ENCODE measurements at regions not wholly inside any gene's neighbourhood (a gene's known extent, or its start where the extent isn't known, plus 50 kb on each side); places are given as distances from the start of the nearest gene placed in this dataset.
A peak's percentile ranks its signal among the peaks of the same experiment; 100 is the strongest.

DNA sequence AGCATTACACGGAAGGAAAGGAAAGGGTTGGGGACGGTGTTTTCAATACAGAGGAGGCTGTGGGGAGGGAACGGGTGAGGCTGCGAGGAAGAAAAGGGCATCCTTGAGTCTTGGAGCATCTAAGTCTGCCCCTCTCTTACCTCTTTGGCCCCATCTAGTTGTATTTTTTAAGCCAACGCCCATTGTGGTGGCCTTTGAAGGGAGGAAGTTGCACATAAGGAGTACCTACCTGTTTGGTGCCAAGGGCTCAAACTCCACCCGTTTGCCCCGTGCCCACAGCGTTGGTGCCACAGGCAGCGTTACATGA is 146.1 kb upstream of the UMPS start:
- Histone ChIP-seq H3K9me3 (ENCODE audit: control insufficient read depth in 5 of 5, low read length in 5 of 5) (no peaks in the 10 kb centered on the region), H3K36me3 (ENCODE audit: control insufficient read depth in 5 of 5, insufficient read depth in 5 of 5, low read length in 5 of 5) (no peaks in the 10 kb centered on the region), H3K27me3 (ENCODE audit: control insufficient read depth in 5 of 5, insufficient read depth in 4 of 5, low read length in 5 of 5) (peaks cover 4 to 24% (median 10%) of the 10 kb centered on the region in 5 donors), H3K4me1 (ENCODE audit: control insufficient read depth in 5 of 5, insufficient read depth in 5 of 5, low read length in 5 of 5) (peaks cover 0 to 20% (median 14%) of the 10 kb centered on the region in 5 donors), H3K27ac (ENCODE audit: low read depth, low read length) (no peak overlapping the region), H3K4me3 (ENCODE audit: low read depth in 1 of 5, low read length in 5 of 5) (peak overlapping the region in 4 of 5 donors; percentile 51 to 62 (median 60)), H3K9ac (ENCODE audit: low read length in 5 of 5) (peak overlapping the region in 2 of 5 donors; percentile 6 to 10)

DNA sequence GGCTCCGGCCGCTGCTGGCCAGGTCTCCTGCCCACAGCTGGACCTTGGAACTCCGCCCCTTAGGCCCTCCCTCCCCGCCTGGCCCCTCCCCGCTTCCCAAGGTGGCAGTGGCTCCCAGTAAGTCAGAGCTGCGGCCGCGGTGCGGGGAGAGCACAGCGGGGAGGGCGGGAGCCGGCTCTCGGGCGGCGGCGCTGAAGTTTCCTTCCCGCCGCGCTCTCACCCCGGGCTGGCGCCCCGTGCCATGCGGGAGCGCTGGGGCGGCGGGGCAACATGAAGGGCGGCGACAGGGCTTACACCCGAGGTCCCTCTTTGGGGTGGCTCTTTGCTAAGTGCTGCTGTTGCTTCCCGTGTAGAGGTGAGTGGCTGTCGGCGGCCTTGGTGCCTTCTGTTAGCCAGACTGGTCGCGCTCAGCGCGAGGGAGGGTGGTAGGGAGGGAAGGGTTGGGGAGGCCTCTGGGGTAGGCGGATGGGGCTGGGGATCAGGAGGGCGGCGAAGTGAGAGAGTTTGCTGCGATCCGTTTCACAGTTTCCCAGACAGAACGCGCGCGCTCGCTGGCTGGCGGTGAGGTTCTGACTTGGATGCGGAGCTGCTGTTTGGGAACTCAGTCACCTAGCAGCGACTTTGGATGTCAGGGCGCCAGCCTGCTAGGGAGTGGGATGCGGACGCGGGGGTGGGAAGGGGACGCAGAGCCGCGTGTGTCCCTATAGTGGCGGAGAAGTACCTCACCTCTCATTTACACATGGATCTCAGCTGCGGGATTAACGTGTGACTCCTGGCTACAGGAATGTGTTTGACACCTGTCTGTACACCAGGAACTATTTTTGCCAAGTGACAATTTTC is 145.5 kb upstream of the UMPS start:
- peak overlapping the region in 2 of 5 donors; percentile 10 to 20 for H3K9ac ChIP-seq (ENCODE audit: low read length in 5 of 5)
- no peak overlapping the region for H3K27ac ChIP-seq (ENCODE audit: low read depth, low read length)
- H3K36me3 ChIP-seq (ENCODE audit: control insufficient read depth in 5 of 5, insufficient read depth in 5 of 5, low read length in 5 of 5) = no peaks in the 10 kb centered on the region
- peaks cover 4 to 24% (median 10%) of the 10 kb centered on the region in 5 donors for H3K27me3 ChIP-seq (ENCODE audit: control insufficient read depth in 5 of 5, insufficient read depth in 4 of 5, low read length in 5 of 5)
- peak overlapping the region; percentile 44 to 62 (median 58) for H3K4me3 ChIP-seq (ENCODE audit: low read depth in 1 of 5, low read length in 5 of 5)
- peaks cover 0 to 20% (median 14%) of the 10 kb centered on the region in 5 donors for H3K4me1 ChIP-seq (ENCODE audit: control insufficient read depth in 5 of 5, insufficient read depth in 5 of 5, low read length in 5 of 5)
- no peaks in the 10 kb centered on the region for H3K9me3 ChIP-seq (ENCODE audit: control insufficient read depth in 5 of 5, low read length in 5 of 5)

DNA sequence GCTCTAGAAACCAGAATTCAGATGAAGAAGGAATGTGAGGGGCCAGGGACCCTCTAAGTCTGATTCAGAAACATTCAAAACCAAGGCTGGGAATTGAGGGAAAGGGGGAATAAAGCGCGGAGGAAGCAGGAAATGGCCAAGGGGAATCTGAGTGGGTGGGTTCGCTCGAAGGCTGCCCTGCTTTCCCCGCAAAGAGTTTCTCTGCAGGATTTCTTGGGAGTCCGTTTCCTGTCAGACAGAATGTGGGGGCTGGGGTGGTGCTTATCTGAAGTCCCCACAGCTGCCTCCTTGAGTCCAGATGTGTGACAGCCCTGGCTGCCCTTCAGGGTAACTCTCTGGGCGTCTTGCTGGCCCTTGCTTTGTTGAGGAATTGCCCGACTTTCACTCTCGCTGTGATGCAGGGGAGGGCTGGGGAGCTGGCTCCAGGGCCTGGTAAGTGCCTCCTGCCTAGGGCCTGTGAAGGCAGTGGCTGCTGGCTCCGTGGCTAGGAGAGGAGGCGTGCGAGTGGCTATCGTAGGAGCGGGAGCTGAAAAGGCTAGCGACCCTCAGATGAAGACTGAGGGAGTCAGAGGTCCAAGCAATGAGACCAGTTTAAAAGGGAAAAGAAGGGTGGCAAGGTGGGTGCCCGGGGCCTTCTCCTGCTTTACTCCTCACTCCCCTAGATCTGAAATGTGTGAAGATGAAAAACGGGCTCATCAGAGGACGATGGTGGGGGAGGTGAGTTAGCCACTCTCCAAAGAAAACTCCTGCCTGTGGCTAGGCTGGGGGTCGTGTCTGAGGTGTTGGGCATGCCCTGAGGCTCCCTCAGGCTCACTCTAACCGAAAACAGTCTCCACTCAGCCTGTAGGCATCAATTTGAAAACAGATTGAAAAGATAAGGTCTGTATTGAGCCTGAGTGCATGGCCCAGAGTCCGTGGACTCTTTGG is 143.9 kb upstream of the UMPS start:
- no peak overlapping the region for H3K27ac ChIP-seq (ENCODE audit: low read depth, low read length)
- H3K4me3 ChIP-seq (ENCODE audit: low read depth in 1 of 5, low read length in 5 of 5) = no peak overlapping the region
- H3K9ac ChIP-seq (ENCODE audit: low read length in 5 of 5) = no peak overlapping the region

DNA sequence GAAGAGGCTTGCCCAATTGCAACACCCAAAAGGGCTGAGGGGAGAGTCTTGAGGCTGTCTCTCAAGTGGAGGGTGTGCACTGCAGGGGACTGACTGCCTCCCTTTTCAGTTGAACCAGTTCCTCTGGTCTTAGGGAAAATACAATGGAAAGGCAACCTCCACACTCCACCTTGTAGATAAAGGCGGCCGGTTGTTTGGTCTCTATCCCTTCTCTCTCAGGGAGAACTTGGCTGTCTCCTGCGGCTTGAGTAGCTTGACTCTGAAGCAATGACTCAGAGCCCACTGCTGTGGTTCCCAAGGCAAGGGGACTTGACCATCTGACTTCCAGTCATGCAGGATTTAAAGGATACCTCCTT is 143.2 kb upstream of the UMPS start:
- Histone ChIP-seq H3K9me3 (ENCODE audit: control insufficient read depth in 5 of 5, low read length in 5 of 5) (no peaks in the 10 kb centered on the region), H3K9ac (ENCODE audit: low read length in 5 of 5) (no peak overlapping the region), H3K27me3 (ENCODE audit: control insufficient read depth in 5 of 5, insufficient read depth in 4 of 5, low read length in 5 of 5) (peaks cover 4 to 24% (median 10%) of the 10 kb centered on the region in 5 donors), H3K36me3 (ENCODE audit: control insufficient read depth in 5 of 5, insufficient read depth in 5 of 5, low read length in 5 of 5) (no peaks in the 10 kb centered on the region), H3K27ac (ENCODE audit: low read depth, low read length) (no peak overlapping the region), H3K4me1 (ENCODE audit: control insufficient read depth in 5 of 5, insufficient read depth in 5 of 5, low read length in 5 of 5) (peaks cover 0 to 20% (median 14%) of the 10 kb centered on the region in 5 donors), H3K4me3 (ENCODE audit: low read depth in 1 of 5, low read length in 5 of 5) (no peak overlapping the region)

More for the DNA sequence above, 143.9 kb upstream of the UMPS start:
- H3K4me1 ChIP-seq (ENCODE audit: control insufficient read depth in 5 of 5, insufficient read depth in 5 of 5, low read length in 5 of 5) = peaks cover 0 to 20% (median 14%) of the 10 kb centered on the region in 5 donors
- no peaks in the 10 kb centered on the region for H3K9me3 ChIP-seq (ENCODE audit: control insufficient read depth in 5 of 5, low read length in 5 of 5)
- peaks cover 4 to 24% (median 10%) of the 10 kb centered on the region in 5 donors for H3K27me3 ChIP-seq (ENCODE audit: control insufficient read depth in 5 of 5, insufficient read depth in 4 of 5, low read length in 5 of 5)
- H3K36me3 ChIP-seq (ENCODE audit: control insufficient read depth in 5 of 5, insufficient read depth in 5 of 5, low read length in 5 of 5) = no peaks in the 10 kb centered on the region

DNA sequence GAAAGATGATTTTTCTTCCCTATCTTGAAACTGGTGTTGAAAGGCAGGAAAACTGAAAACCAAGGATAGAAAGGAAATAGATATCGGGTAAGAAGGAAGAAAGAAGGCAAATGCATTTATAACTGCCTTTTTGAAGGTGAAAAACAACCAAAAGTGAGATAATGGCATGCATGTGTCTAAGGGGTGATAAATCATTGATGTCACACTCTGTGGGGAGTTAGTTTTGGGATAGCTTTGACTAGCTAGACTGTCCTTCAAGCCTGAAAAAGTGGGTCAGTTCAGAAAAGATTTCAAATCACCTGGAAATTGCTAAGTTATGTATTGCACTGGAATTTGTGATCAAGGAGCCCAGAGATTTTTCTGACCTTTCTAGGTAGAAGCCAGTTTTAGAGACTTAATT is 142.2 kb upstream of the UMPS start:
- Histone ChIP-seq H3K9ac (ENCODE audit: low read length in 5 of 5) (no peak overlapping the region), H3K4me3 (ENCODE audit: low read depth in 1 of 5, low read length in 5 of 5) (no peak overlapping the region), H3K27ac (ENCODE audit: low read depth, low read length) (no peak overlapping the region), H3K4me1 (ENCODE audit: control insufficient read depth in 5 of 5, insufficient read depth in 5 of 5, low read length in 5 of 5) (peaks cover 0 to 18% (median 14%) of the 10 kb centered on the region in 5 donors), H3K36me3 (ENCODE audit: control insufficient read depth in 5 of 5, insufficient read depth in 5 of 5, low read length in 5 of 5) (no peaks in the 10 kb centered on the region), H3K27me3 (ENCODE audit: control insufficient read depth in 5 of 5, insufficient read depth in 4 of 5, low read length in 5 of 5) (peaks cover 4 to 24% (median 10%) of the 10 kb centered on the region in 5 donors), H3K9me3 (ENCODE audit: control insufficient read depth in 5 of 5, low read length in 5 of 5) (no peaks in the 10 kb centered on the region)

DNA sequence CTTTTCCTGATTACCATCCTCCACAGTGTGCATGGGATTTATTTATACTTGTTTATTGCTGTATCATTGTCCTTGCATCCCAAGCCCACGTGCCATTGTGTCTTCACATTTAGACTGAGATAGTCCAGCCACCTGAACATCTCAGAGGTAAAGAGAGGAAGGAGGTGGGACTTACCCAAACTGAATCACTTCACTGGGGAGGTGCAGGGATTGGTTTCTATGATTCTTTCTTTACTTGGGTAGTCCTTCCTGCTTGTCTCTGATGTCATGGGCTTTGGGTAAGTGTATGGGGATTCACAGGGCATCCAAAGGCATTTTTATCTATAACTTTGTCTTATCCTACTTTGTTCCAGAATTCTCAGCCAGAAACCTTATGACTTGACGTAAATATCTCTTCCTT is 141.5 kb upstream of the UMPS start:
- Histone ChIP-seq H3K9me3 (ENCODE audit: control insufficient read depth in 5 of 5, low read length in 5 of 5) (no peaks in the 10 kb centered on the region), H3K27me3 (ENCODE audit: control insufficient read depth in 5 of 5, insufficient read depth in 4 of 5, low read length in 5 of 5) (peaks cover 4 to 24% (median 10%) of the 10 kb centered on the region in 5 donors), H3K9ac (ENCODE audit: low read length in 5 of 5) (no peak overlapping the region), H3K36me3 (ENCODE audit: control insufficient read depth in 5 of 5, insufficient read depth in 5 of 5, low read length in 5 of 5) (no peaks in the 10 kb centered on the region), H3K4me1 (ENCODE audit: control insufficient read depth in 5 of 5, insufficient read depth in 5 of 5, low read length in 5 of 5) (peaks cover 0 to 17% (median 14%) of the 10 kb centered on the region in 5 donors), H3K27ac (ENCODE audit: low read depth, low read length) (no peak overlapping the region), H3K4me3 (ENCODE audit: low read depth in 1 of 5, low read length in 5 of 5) (no peak overlapping the region)

DNA sequence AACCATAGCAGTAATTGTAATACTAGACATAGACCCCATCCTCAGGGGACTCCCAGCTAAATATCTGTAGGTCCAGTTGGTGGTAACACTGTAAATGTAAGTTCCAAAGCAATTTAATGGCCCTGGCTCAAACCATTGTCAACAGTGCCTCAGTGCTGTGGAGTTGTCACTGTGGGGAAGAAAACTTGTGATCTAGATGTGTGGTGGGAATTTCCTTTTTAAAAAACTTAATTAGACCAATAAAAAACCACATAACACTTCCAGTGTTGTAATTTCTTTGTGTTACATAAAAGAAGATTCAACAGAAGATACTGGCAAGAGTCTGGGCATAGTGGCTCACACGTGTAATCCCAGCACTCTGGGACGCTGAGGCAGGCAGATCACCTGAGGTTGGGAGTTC is 138.6 kb upstream of the UMPS start:
- Histone ChIP-seq H3K4me3 (ENCODE audit: low read depth in 1 of 5, low read length in 5 of 5) (no peak overlapping the region), H3K27me3 (ENCODE audit: control insufficient read depth in 5 of 5, insufficient read depth in 4 of 5, low read length in 5 of 5) (no peaks in the 10 kb centered on the region), H3K9me3 (ENCODE audit: control insufficient read depth in 5 of 5, low read length in 5 of 5) (no peaks in the 10 kb centered on the region), H3K4me1 (ENCODE audit: control insufficient read depth in 5 of 5, insufficient read depth in 5 of 5, low read length in 5 of 5) (peaks cover 0 to 3% (median 0%) of the 10 kb centered on the region in 5 donors), H3K27ac (ENCODE audit: low read depth, low read length) (no peak overlapping the region), H3K36me3 (ENCODE audit: control insufficient read depth in 5 of 5, insufficient read depth in 5 of 5, low read length in 5 of 5) (no peaks in the 10 kb centered on the region), H3K9ac (ENCODE audit: low read length in 5 of 5) (no peak overlapping the region)

DNA sequence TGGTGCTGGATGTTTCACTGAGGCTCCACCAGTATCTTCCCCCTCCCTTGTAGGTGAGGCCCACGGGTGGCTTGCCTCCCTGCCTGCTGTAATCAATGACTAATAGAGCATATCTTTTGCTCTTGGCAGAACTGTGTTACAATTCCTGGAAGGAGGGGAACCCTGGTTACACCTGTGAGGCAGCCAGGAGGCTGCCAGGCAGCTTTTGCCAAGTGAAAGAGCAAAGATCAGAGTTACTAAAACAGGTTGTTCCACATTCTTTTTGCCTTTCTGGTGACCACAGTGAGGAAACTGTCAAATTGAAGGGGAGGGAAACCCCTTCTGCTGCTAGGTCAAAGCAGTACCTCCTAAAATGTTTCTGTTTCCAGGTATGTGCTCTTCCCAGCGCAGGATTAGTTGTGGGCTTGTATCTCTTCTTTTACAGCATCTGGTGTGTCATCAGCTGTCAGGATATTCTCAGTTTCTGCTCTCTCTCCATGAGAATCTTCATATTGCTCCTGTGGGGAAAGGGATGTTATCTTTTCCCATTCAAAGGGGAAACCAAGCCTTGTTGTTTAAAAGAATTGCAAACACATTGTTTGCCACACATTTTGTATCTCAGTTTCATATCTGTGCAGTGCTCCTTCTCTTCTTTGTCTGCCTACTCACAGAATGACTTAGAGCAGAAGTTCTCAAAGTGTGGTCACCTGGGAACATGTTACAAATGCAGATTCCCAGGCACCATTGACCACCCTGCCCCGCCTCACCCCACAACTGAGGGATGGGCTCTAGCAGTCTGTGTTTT is 137.4 kb upstream of the UMPS start:
- no peaks in the 10 kb centered on the region for H3K27me3 ChIP-seq (ENCODE audit: control insufficient read depth in 5 of 5, insufficient read depth in 4 of 5, low read length in 5 of 5)
- H3K27ac ChIP-seq (ENCODE audit: low read depth, low read length) = no peak overlapping the region
- no peak overlapping the region for H3K4me3 ChIP-seq (ENCODE audit: low read depth in 1 of 5, low read length in 5 of 5)
- H3K36me3 ChIP-seq (ENCODE audit: control insufficient read depth in 5 of 5, insufficient read depth in 5 of 5, low read length in 5 of 5) = no peaks in the 10 kb centered on the region
- no peaks in the 10 kb centered on the region for H3K9me3 ChIP-seq (ENCODE audit: control insufficient read depth in 5 of 5, low read length in 5 of 5)
- peaks cover 0 to 8% (median 0%) of the 10 kb centered on the region in 5 donors for H3K4me1 ChIP-seq (ENCODE audit: control insufficient read depth in 5 of 5, insufficient read depth in 5 of 5, low read length in 5 of 5)
- no peak overlapping the region for H3K9ac ChIP-seq (ENCODE audit: low read length in 5 of 5)

DNA sequence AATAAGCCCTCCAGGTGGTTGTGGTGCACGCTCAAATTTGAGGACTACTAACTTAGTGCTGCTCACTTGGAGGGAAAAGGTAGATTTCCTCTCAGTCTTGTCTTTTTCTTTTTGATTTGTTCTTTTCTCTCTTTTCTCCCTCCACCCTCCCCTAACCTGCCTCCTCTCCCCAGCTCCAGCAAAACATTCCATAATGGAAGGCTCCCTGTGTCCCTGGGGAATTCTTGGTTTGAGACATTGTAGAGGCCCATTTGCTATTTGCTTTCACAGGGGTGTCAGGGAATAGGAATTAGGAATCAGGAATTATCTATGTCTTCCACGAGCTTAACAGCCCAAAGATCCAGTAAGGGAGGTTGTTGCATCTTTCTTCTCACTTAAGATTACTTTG is 136.8 kb upstream of the UMPS start:
- no peaks in the 10 kb centered on the region for H3K9me3 ChIP-seq (ENCODE audit: control insufficient read depth in 5 of 5, low read length in 5 of 5)
- no peak overlapping the region for H3K4me3 ChIP-seq (ENCODE audit: low read depth in 1 of 5, low read length in 5 of 5)
- H3K4me1 ChIP-seq (ENCODE audit: control insufficient read depth in 5 of 5, insufficient read depth in 5 of 5, low read length in 5 of 5) = peaks cover 0 to 8% (median 0%) of the 10 kb centered on the region in 5 donors
- no peak overlapping the region for H3K27ac ChIP-seq (ENCODE audit: low read depth, low read length)
- no peak overlapping the region for H3K9ac ChIP-seq (ENCODE audit: low read length in 5 of 5)
- no peaks in the 10 kb centered on the region for H3K36me3 ChIP-seq (ENCODE audit: control insufficient read depth in 5 of 5, insufficient read depth in 5 of 5, low read length in 5 of 5)
- H3K27me3 ChIP-seq (ENCODE audit: control insufficient read depth in 5 of 5, insufficient read depth in 4 of 5, low read length in 5 of 5) = no peaks in the 10 kb centered on the region
